ENCODE measurements at regions not wholly inside any gene's neighbourhood (a gene's known extent, or its start where the extent isn't known, plus 50 kb on each side); places are given as distances from the start of the nearest gene placed in this dataset.

DNA sequence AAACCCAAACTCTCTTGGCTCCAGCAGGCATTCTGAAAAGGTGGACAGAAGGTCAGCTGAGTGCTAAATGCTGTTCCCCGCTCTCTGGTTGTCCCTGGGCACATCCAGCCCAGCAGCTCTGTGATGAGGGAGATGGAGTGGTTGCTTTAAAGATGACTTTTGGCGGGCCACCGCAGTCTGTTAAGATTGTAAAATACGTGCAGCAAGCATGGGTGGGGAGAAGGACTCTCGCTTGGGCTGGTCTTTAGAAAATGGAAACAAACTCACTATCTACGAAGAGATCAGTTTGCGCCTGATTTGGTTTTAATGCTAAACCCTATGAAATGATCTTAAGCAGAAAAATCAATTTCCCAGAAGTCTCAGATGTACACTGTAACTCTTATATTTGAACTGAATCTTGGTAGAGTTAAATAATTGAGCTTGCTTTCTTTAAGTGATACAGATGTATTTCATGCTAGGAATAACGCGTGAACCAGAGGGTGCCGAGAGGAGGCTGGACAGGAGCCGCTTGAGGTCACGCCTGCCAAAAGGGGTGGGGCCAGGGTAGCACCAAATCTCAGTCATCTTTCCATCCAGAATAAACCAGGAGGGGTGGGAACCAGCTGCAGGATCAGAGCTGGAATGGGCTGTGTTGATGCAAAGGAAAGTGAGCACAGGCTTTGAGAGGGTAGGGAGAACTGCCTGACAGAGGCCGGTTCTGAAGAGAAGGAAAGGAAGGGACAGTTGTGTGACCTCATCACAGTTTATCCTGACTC lies 170.2 kb upstream of the MKI67 start:
- no peaks in the 10 kb centered on the region for H3K79me2 ChIP-seq (ENCODE audit: control insufficient read depth, insufficient read depth, low read length)
- POLR2A ChIA-PET, result interaction anchor here (0.7 kb wide), 1 partner anchor 12 kb away, joined by 3 read pairs; no protein-coding TSS in a partner anchor
- in situ Hi-C loops (cut with MboI) (no loop called here), intact Hi-C loops (cut with micrococcal nuclease) (no loop called here)
- ATAC-seq, result no peak
- H3K4me3 ChIP-seq, result no peak overlapping the region
- H3K27me3 ChIP-seq (ENCODE audit: control insufficient read depth in 2 of 2, insufficient read depth in 2 of 2, low read length in 2 of 2), result peaks cover 0 to 9% of the 10 kb centered on the region in 2 experiments; a peak in 2 of 5 replicates
- H3K4me2 ChIP-seq (ENCODE audit: insufficient read depth, low read length), result no peak overlapping the region
- TF ChIP-seq ZNF239 (CRISPR knock-in tag; IDR thresholded peaks at IDR 0.05), result no peak
- H4K20me1 ChIP-seq (replicated peaks; ENCODE audit: control insufficient read depth, insufficient read depth, low read length), result no peaks in the 10 kb centered on the region
- H2AFZ ChIP-seq (ENCODE audit: low read depth, low read length), result no peak overlapping the region
- no peak overlapping the region for H3K27ac ChIP-seq (ENCODE audit: extremely low read depth, low read depth, low read length)
- WGBS (ENCODE audit: insufficient coverage, low coverage, missing lambda C conversion rate), result 6% methylated on average over 13 of the region's 13 CpGs
- no peak overlapping the region for H3K9ac ChIP-seq (ENCODE audit: insufficient read depth in 1 of 2, low read depth in 2 of 2, low read length in 2 of 2)
- H3K9me3 ChIP-seq (replicated peaks; ENCODE audit: control insufficient read depth, insufficient read depth, low read depth, low read length), result no peaks in the 10 kb centered on the region
- no peaks in the 10 kb centered on the region for H3K36me3 ChIP-seq (ENCODE audit: control insufficient read depth, insufficient read depth, low read length)
- H3K4me1 ChIP-seq (replicated peaks in 1 of 2; ENCODE audit: control insufficient read depth in 2 of 2, insufficient read depth in 2 of 2, low read length in 2 of 2), result no peaks in the 10 kb centered on the region
- CTCF ChIA-PET (ENCODE audit: low intra/inter-chr PET ratio), result no interaction called here
- no TSS peak for BruUV-seq (replicated peaks)
- no peak for DNase-seq (ENCODE audit: extremely low read depth in 1 of 4, low spot score in 3 of 4)
- H3K9me1 ChIP-seq (ENCODE audit: control insufficient read depth, insufficient read depth, low read length), result no peaks in the 10 kb centered on the region
- no peak for FAIRE-seq

DNA sequence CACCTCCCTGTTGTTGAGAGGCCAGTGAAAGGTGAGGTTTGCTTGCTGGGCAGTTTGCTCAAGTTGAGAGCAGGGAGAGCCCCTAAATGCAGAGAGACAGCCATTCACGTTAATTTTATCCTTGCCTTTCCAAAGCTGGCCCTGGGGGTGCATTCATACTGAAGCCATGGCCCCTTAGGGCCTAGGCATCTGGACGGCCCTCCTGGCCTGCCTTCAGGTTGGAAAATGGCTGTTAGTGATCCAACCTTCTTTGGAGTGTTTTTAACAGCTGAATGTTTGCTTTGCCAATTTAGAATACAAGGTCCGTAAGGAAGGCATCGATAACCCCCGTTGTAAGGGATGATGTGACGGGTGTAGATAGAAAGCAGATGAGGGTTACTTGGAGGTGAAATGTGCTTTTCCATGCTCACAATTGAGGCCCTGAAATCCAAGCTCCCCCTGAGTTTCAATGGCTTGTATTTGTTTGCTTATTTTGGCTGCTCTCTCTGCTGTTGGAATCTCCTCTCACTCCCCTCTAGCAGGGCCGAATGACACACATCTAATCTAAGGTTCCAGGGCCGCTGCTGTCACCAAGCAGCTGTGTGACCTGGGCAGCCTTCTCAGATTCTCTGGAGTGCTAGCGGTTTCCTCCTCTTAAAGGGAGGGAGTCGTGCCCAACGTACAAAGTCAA lies 171.6 kb upstream of the MKI67 start:
- Histone ChIP-seq H3K4me3 (no peak overlapping the region), H3K27ac (ENCODE audit: extremely low read depth, low read depth, low read length) (no peak overlapping the region), H3K9ac (ENCODE audit: insufficient read depth in 1 of 2, low read depth in 2 of 2, low read length in 2 of 2) (no peak overlapping the region), H3K4me1 (replicated peaks in 1 of 2; ENCODE audit: control insufficient read depth in 2 of 2, insufficient read depth in 2 of 2, low read length in 2 of 2) (no peaks in the 10 kb centered on the region), H3K27me3 (ENCODE audit: control insufficient read depth in 2 of 2, insufficient read depth in 2 of 2, low read length in 2 of 2) (peaks cover 0 to 9% of the 10 kb centered on the region in 2 experiments; a peak in 2 of 5 replicates), H4K20me1 (replicated peaks; ENCODE audit: control insufficient read depth, insufficient read depth, low read length) (no peaks in the 10 kb centered on the region), H3K9me1 (ENCODE audit: control insufficient read depth, insufficient read depth, low read length) (no peaks in the 10 kb centered on the region), H3K4me2 (ENCODE audit: insufficient read depth, low read length) (no peak overlapping the region), H3K36me3 (ENCODE audit: control insufficient read depth, insufficient read depth, low read length) (no peaks in the 10 kb centered on the region), H2AFZ (ENCODE audit: low read depth, low read length) (no peak overlapping the region), H3K9me3 (replicated peaks; ENCODE audit: control insufficient read depth, insufficient read depth, low read depth, low read length) (no peaks in the 10 kb centered on the region), H3K79me2 (ENCODE audit: control insufficient read depth, insufficient read depth, low read length) (no peaks in the 10 kb centered on the region)
- BruUV-seq (replicated peaks), result no TSS peak
- CTCF ChIA-PET (ENCODE audit: low intra/inter-chr PET ratio), result no interaction called here
- TF ChIP-seq, protein P1, sequence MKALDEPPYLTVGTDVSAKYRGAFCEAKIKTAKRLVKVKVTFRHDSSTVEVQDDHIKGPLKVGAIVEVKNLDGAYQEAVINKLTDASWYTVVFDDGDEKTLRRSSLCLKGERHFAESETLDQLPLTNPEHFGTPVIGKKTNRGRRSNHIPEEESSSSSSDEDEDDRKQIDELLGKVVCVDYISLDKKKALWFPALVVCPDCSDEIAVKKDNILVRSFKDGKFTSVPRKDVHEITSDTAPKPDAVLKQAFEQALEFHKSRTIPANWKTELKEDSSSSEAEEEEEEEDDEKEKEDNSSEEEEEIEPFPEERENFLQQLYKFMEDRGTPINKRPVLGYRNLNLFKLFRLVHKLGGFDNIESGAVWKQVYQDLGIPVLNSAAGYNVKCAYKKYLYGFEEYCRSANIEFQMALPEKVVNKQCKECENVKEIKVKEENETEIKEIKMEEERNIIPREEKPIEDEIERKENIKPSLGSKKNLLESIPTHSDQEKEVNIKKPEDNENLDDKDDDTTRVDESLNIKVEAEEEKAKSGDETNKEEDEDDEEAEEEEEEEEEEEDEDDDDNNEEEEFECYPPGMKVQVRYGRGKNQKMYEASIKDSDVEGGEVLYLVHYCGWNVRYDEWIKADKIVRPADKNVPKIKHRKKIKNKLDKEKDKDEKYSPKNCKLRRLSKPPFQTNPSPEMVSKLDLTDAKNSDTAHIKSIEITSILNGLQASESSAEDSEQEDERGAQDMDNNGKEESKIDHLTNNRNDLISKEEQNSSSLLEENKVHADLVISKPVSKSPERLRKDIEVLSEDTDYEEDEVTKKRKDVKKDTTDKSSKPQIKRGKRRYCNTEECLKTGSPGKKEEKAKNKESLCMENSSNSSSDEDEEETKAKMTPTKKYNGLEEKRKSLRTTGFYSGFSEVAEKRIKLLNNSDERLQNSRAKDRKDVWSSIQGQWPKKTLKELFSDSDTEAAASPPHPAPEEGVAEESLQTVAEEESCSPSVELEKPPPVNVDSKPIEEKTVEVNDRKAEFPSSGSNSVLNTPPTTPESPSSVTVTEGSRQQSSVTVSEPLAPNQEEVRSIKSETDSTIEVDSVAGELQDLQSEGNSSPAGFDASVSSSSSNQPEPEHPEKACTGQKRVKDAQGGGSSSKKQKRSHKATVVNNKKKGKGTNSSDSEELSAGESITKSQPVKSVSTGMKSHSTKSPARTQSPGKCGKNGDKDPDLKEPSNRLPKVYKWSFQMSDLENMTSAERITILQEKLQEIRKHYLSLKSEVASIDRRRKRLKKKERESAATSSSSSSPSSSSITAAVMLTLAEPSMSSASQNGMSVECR (CRISPR knock-in tag; IDR thresholded peaks at IDR 0.05), result no peak
- no peak for TF ChIP-seq LEF1 (IDR thresholded peaks at IDR 0.05)
- TF ChIP-seq ZNF644 (tag; IDR thresholded peaks at IDR 0.05; ENCODE audit: low read depth), result no peak
- TF ChIP-seq ELF2 (CRISPR knock-in tag; IDR thresholded peaks at IDR 0.05), result no peak
- no peak for TF ChIP-seq RAD51 (IDR thresholded peaks at IDR 0.05; ENCODE audit: borderline replicate concordance, low read depth)
- TF ChIP-seq PHTF2 (CRISPR knock-in tag; IDR thresholded peaks at IDR 0.05), result no peak
- TF ChIP-seq RBM17 (IDR thresholded peaks at IDR 0.05; ENCODE audit: borderline replicate concordance, low read depth, low read length), result no peak
- TF ChIP-seq NELFE (IDR thresholded peaks at IDR 0.05; ENCODE audit: insufficient read depth, insufficient read length), result no peak
- DNase-seq (ENCODE audit: extremely low read depth in 1 of 4, low spot score in 3 of 4) (no peak), ATAC-seq (no peak), FAIRE-seq (no peak)
- POLR2A ChIA-PET, result no interaction called here
- 0% methylated on average over 11 of the region's 11 CpGs for WGBS (ENCODE audit: insufficient coverage, low coverage, missing lambda C conversion rate)
- in situ Hi-C loops (cut with MboI), result no loop called here
- intact Hi-C loops (cut with micrococcal nuclease), result no loop called here

All from K562 (cell line).